ENCODE measurements at regions not wholly inside any gene's neighbourhood (a gene's known extent, or its start where the extent isn't known, plus 50 kb on each side); places are given as distances from the start of the nearest gene placed in this dataset.

DNA sequence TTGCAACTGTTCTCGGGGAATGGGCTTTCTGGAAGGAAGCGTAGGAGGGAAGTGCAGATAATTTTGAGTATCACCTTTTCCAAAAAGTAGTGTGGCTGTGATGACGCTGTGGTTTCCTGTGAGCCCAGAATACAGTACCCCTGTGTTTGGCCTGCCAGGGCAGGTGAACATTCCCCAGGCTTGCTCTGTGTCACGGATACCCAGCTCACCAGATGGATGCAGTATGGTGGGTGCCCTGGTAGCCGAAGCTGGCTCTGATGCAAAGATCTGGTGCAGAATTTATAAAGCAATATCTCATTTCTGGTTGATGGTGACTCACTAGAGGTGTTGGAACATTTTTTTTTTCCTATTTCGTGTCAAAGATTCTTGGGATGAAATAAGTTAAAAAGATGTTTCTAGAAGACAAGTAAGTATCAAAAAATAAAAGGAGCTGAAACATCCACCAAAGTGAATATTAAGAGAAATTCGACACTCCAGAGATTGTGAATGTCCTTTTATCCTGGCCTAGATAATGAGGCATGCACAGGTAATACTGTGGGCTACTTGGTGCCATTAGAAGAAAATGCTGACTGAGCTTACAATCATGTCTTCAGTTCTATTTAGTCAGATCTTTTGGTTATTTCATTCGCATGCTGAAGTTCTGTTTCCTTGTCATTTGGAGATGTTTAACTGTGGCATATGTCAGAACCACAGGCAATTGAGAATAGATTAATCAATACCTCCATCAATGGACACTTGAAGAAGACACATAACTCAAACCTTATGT lies 200.1 kb downstream of the GADD45G start:
- TF ChIP-seq, protein P1, sequence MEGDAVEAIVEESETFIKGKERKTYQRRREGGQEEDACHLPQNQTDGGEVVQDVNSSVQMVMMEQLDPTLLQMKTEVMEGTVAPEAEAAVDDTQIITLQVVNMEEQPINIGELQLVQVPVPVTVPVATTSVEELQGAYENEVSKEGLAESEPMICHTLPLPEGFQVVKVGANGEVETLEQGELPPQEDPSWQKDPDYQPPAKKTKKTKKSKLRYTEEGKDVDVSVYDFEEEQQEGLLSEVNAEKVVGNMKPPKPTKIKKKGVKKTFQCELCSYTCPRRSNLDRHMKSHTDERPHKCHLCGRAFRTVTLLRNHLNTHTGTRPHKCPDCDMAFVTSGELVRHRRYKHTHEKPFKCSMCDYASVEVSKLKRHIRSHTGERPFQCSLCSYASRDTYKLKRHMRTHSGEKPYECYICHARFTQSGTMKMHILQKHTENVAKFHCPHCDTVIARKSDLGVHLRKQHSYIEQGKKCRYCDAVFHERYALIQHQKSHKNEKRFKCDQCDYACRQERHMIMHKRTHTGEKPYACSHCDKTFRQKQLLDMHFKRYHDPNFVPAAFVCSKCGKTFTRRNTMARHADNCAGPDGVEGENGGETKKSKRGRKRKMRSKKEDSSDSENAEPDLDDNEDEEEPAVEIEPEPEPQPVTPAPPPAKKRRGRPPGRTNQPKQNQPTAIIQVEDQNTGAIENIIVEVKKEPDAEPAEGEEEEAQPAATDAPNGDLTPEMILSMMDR (IDR thresholded peaks at IDR 0.05; ENCODE audit: poor library complexity): no peak
- no peak for TF ChIP-seq EZH2phosphoT487 (IDR thresholded peaks at IDR 0.05; ENCODE audit: low read depth, severe bottlenecking, unreplicated experiment)
- TF ChIP-seq EZH2 (IDR thresholded peaks at IDR 0.05; ENCODE audit: borderline replicate concordance): no peak

Data from hepatocyte (in vitro differentiated cells).